H9 (cell line): ENCODE measurements at regions not wholly inside any gene's neighbourhood (a gene's known extent, or its start where the extent isn't known, plus 50 kb on each side); places are given as distances from the start of the nearest gene placed in this dataset.
"Not testable (repeated sequence)": the region's sequence is repeated elsewhere in the genome, so short reads cannot be mapped to it uniquely, and the experiment has no call there.

ENCODE experiments used
- DNase-seq: peaks from one replicate; pipeline ENCODE4 v3.0.0-alpha.2; 2017
- H2AFZ ChIP-seq: one replicate; pipeline ENCODE4 v1.6.1; 2013; ENCODE audit warnings: mild to moderate bottlenecking, low read length, control low read depth, moderate library complexity
- H2AK5ac ChIP-seq: 2 replicates; pipeline ENCODE4 v1.6.1; 2013; ENCODE audit warnings: low read length, control low read depth, mixed read lengths; ENCODE audit not compliant: insufficient read length
- H2BK120ac ChIP-seq: one replicate; pipeline ENCODE4 v1.6.1; 2013; ENCODE audit warnings: low read depth, mild to moderate bottlenecking, low read length, control low read depth, inconsistent platforms; ENCODE audit not compliant: poor library complexity, severe bottlenecking
- H2BK12ac ChIP-seq: 2 replicates; pipeline ENCODE4 v1.6.1; 2013; ENCODE audit warnings: low read length, control low read depth, mixed read lengths, low read depth; ENCODE audit not compliant: insufficient read length
- H2BK15ac ChIP-seq: 2 replicates; pipeline ENCODE4 v1.6.1; 2013; ENCODE audit warnings: low read depth, low read length, control low read depth
- H2BK20ac ChIP-seq: one replicate; pipeline ENCODE4 v1.6.1; 2013; ENCODE audit warnings: low read depth, mild to moderate bottlenecking, low read length, control low read depth, inconsistent platforms; ENCODE audit not compliant: poor library complexity, severe bottlenecking
- H2BK5ac ChIP-seq: 2 replicates; pipeline ENCODE4 v1.6.1; 2013; ENCODE audit warnings: low read length, control low read depth, mixed read lengths; ENCODE audit not compliant: insufficient read length
- H3K14ac ChIP-seq: 2 replicates; pipeline ENCODE4 v1.6.1; 2013; ENCODE audit warnings: low read length, control low read depth; ENCODE audit not compliant: insufficient read depth
- H3K18ac ChIP-seq: 2 replicates; pipeline ENCODE4 v1.6.1; 2013; ENCODE audit warnings: low read depth, mild to moderate bottlenecking, mixed read lengths, low read length, control low read depth; ENCODE audit not compliant: insufficient read length
- H3K23ac ChIP-seq: 2 replicates; pipeline ENCODE4 v1.6.1; 2013; ENCODE audit warnings: low read length, control low read depth, mixed read lengths, low read depth; ENCODE audit not compliant: insufficient read length
- H3K23me2 ChIP-seq: 2 replicates; pipeline ENCODE4 v1.6.1; 2013; ENCODE audit warnings: low read depth, mild to moderate bottlenecking, mixed read lengths, low read length, control low read depth; ENCODE audit not compliant: insufficient read length, poor library complexity, severe bottlenecking
- H3K27ac ChIP-seq: 2 replicates; pipeline ENCODE4 v1.5.1; 2013; ENCODE audit warnings: low read length, control low read depth, mixed read lengths, low read depth; ENCODE audit not compliant: insufficient read length
- H3K27me3 ChIP-seq: 2 replicates; pipeline ENCODE4 v1.6.1; 2013; ENCODE audit warnings: low read length, control low read depth, inconsistent platforms; ENCODE audit not compliant: insufficient read depth
- H3K4ac ChIP-seq: 2 replicates; pipeline ENCODE4 v1.6.1; 2013; ENCODE audit warnings: low read depth, mild to moderate bottlenecking, control low read depth, inconsistent platforms, low read length, moderate library complexity
- H3K4me1 ChIP-seq: 2 replicates; pipeline ENCODE4 v1.6.1; 2013; ENCODE audit warnings: low read length, control low read depth, inconsistent platforms; ENCODE audit not compliant: insufficient read depth
- H3K4me2 ChIP-seq: 2 replicates; pipeline ENCODE4 v1.6.1; 2013; ENCODE audit warnings: low read length, control low read depth, mixed read lengths; ENCODE audit not compliant: insufficient read length, insufficient read depth
- H3K56ac ChIP-seq: 2 replicates; pipeline ENCODE4 v1.6.1; 2013; ENCODE audit warnings: low read depth, mild to moderate bottlenecking, mixed read lengths, low read length, control low read depth; ENCODE audit not compliant: insufficient read length
- H3K79me1 ChIP-seq: 2 replicates; pipeline ENCODE4 v1.6.1; 2013; ENCODE audit warnings: low read depth, mild to moderate bottlenecking, moderate library complexity, low read length, control low read depth, inconsistent platforms; ENCODE audit not compliant: insufficient read depth, poor library complexity, severe bottlenecking
- H3K79me2 ChIP-seq: 2 replicates; pipeline ENCODE4 v1.6.1; 2013; ENCODE audit warnings: low read length, control low read depth, inconsistent platforms; ENCODE audit not compliant: insufficient read depth
- H3K9ac ChIP-seq: 2 replicates; pipeline ENCODE4 v1.6.1; 2013; ENCODE audit warnings: low read length, control low read depth, mixed read lengths; ENCODE audit not compliant: insufficient read length; ENCODE audit errors: extremely low read depth
- H3K9me3 ChIP-seq: one replicate; pipeline ENCODE4 v1.6.1; 2013; ENCODE audit warnings: low read depth, low read length, inconsistent platforms; ENCODE audit not compliant: control insufficient read depth
- H3T11ph ChIP-seq: one replicate; pipeline ENCODE4 v1.6.1; 2013; ENCODE audit warnings: mild to moderate bottlenecking, low read length, control low read depth, inconsistent platforms
- H4K20me1 ChIP-seq: one replicate; pipeline ENCODE4 v1.6.1; 2013; ENCODE audit not compliant: control insufficient read depth, insufficient read length, insufficient read depth
- H4K5ac ChIP-seq: 2 replicates; pipeline ENCODE4 v1.6.1; 2013; ENCODE audit warnings: low read depth, mild to moderate bottlenecking, mixed read lengths, low read length, control low read depth; ENCODE audit not compliant: insufficient read length
- H4K8ac ChIP-seq: replicated peaks from 2 replicates; pipeline ENCODE4 v1.6.1; 2013; ENCODE audit warnings: low read length, control low read depth, mixed read lengths, low read depth; ENCODE audit not compliant: insufficient read length
- H4K91ac ChIP-seq: 2 replicates; pipeline ENCODE4 v1.6.1; 2013; ENCODE audit warnings: low read depth, mild to moderate bottlenecking, moderate library complexity, mixed read lengths, low read length, control low read depth; ENCODE audit not compliant: insufficient read length
- H3K27ac Mint-ChIP-seq, 3 experiments: 2 replicates in 2 of 3; 3 replicates in 1 of 3; pipeline ENCODE4 v1.8.0; 2020 to 2021; ENCODE audit warnings: mixed read lengths in 3 of 3, mild to moderate bottlenecking in 1 of 3, moderate library complexity in 1 of 3
- H3K27me3 Mint-ChIP-seq: 2 replicates; pipeline ENCODE4 v1.8.0; 2021; ENCODE audit warnings: low read depth, mild to moderate bottlenecking, moderate library complexity, mixed read lengths
- H3K36me3 Mint-ChIP-seq, 3 experiments: 2 replicates in 2 of 3; 3 replicates in 1 of 3; pipeline ENCODE4 v1.8.0; 2020 to 2021; ENCODE audit warnings: low read depth in 3 of 3, mixed read lengths in 3 of 3; ENCODE audit not compliant: insufficient read depth in 1 of 3
- H3K4me1 Mint-ChIP-seq, 2 experiments: 2 replicates each; pipeline ENCODE4 v1.8.0; 2020; ENCODE audit warnings: mixed read lengths in 2 of 2
- H3K4me3 Mint-ChIP-seq, 2 experiments: 2 replicates in 1 of 2; 3 replicates in 1 of 2; pipeline ENCODE4 v1.8.0; 2020 to 2021; ENCODE audit warnings: mild to moderate bottlenecking in 2 of 2, mixed read lengths in 2 of 2, moderate library complexity in 1 of 2
- H3K9me3 Mint-ChIP-seq, 2 experiments: 2 replicates in 1 of 2; 3 replicates in 1 of 2; pipeline ENCODE4 v1.8.0; 2020; ENCODE audit warnings: mild to moderate bottlenecking in 2 of 2, mixed read lengths in 2 of 2, moderate library complexity in 1 of 2
- WGBS: extraction: QIAGEN DNeasy Blood & Tissue Kit; methylation state at CpG from one replicate; pipeline ENCODE4 v1.1.7; 2013; ENCODE audit warnings: missing lambda C conversion rate, low lambda C conversion rate, mixed read lengths; ENCODE audit not compliant: insufficient read length; ENCODE audit errors: extremely low coverage; 5-methylcytosine and 5-hydroxymethylcytosine counted together
- TF ChIP-seq, protein P1 (sequence below): fragments of 200-600 bp; sonication (generic); conservative IDR thresholded peaks from 3 replicates; pipeline ENCODE4 v1.8.0; 2021; ENCODE audit warnings: antibody characterized with exemption, mild to moderate bottlenecking

DNA sequence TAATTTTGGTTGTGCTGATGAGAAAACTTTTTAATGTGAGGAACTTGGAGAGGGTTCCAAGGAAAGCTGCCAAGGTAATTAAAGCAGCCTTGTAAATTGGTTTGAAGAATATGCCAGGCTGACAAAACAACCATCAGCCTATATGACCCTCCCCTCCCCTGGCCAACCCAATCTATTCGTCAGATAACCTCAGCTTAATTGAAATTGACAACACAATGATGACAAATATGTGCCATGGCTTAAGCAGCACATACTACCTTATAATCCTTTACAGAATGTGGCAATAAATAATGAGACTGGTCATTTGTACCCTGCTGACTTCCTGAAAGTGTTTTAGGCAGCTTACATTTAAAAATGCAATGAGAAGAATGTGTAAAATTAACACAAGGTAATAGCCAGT is 118.2 kb downstream of the EFHB start:
- Histone ChIP-seq H3K4ac (no peak overlapping the region), H2BK12ac (no peak overlapping the region), H4K5ac (no peak overlapping the region), H3K79me2 (no peaks in the 10 kb centered on the region), H3T11ph (no peak overlapping the region), H2BK120ac (no peak overlapping the region), H2BK15ac (no peak overlapping the region), H4K91ac (no peak overlapping the region), H3K9ac (no peak overlapping the region), H3K14ac (no peak overlapping the region), H3K79me1 (no peaks in the 10 kb centered on the region), H2BK5ac (no peak overlapping the region), H2AFZ (no peak overlapping the region), H4K20me1 (no peaks in the 10 kb centered on the region), H3K18ac (no peak overlapping the region), H2BK20ac (no peak overlapping the region), H2AK5ac (no peak overlapping the region), H3K23me2 (no peaks in the 10 kb centered on the region), H3K27me3 (no peaks in the 10 kb centered on the region), H3K4me1 (no peaks in the 10 kb centered on the region), H3K4me2 (no peak overlapping the region), H4K8ac (no peak overlapping the region), H3K23ac (no peak overlapping the region), H3K56ac (no peak overlapping the region), H3K27ac (no peak overlapping the region), H3K9me3 (no peaks in the 10 kb centered on the region)
- no peak overlapping the region for H3K27ac Mint-ChIP-seq
- TF ChIP-seq, protein P1, sequence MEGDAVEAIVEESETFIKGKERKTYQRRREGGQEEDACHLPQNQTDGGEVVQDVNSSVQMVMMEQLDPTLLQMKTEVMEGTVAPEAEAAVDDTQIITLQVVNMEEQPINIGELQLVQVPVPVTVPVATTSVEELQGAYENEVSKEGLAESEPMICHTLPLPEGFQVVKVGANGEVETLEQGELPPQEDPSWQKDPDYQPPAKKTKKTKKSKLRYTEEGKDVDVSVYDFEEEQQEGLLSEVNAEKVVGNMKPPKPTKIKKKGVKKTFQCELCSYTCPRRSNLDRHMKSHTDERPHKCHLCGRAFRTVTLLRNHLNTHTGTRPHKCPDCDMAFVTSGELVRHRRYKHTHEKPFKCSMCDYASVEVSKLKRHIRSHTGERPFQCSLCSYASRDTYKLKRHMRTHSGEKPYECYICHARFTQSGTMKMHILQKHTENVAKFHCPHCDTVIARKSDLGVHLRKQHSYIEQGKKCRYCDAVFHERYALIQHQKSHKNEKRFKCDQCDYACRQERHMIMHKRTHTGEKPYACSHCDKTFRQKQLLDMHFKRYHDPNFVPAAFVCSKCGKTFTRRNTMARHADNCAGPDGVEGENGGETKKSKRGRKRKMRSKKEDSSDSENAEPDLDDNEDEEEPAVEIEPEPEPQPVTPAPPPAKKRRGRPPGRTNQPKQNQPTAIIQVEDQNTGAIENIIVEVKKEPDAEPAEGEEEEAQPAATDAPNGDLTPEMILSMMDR, result no peak
- H3K4me1 Mint-ChIP-seq, result no peaks in the 10 kb centered on the region
- H3K4me3 Mint-ChIP-seq, result no peak overlapping the region
- no CpG with 5 or more reads among the region's 1 CpG for WGBS
- H3K36me3 Mint-ChIP-seq, result no peaks in the 10 kb centered on the region
- DNase-seq, result no peak
- H3K9me3 Mint-ChIP-seq, result no peaks in the 10 kb centered on the region
- no peaks in the 10 kb centered on the region for H3K27me3 Mint-ChIP-seq

DNA sequence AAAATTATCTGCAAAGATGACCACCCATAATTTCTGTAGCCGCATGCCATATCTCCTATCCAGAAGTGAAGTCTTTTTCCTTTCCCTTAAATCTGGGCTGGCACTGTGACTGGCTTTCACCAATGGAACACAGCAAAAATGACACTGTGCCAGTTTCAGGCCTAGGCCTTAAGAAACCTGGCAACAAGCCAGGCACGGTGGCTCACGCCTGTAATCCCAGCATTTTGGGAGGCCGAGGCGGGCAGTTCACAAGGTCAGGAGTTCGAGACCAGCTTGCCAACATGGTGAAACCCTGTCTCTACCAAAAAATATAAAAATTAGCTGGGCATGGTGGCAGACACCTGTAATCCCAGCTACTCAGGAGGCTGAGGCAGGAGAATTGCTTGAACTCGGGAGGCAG is 120.3 kb downstream of the EFHB start:
- not testable (repeated sequence) for H3K18ac ChIP-seq, H2BK12ac ChIP-seq, H3K79me2 ChIP-seq, H4K8ac ChIP-seq, H3K4me3 Mint-ChIP-seq, H3K4me1 Mint-ChIP-seq, H3K27me3 ChIP-seq, H3K4ac ChIP-seq, H3T11ph ChIP-seq, H3K9me3 Mint-ChIP-seq, H3K27ac ChIP-seq, H3K23ac ChIP-seq, H2BK120ac ChIP-seq, H2AFZ ChIP-seq, H3K27ac Mint-ChIP-seq, H2AK5ac ChIP-seq, H2BK20ac ChIP-seq, H3K4me1 ChIP-seq, H3K27me3 Mint-ChIP-seq, H3K56ac ChIP-seq, DNase-seq, H4K91ac ChIP-seq, H3K14ac ChIP-seq, H4K5ac ChIP-seq, H3K36me3 Mint-ChIP-seq, H3K23me2 ChIP-seq, H3K4me2 ChIP-seq, H3K9me3 ChIP-seq, H4K20me1 ChIP-seq, H2BK5ac ChIP-seq, H2BK15ac ChIP-seq, H3K9ac ChIP-seq, H3K79me1 ChIP-seq
- no CpG with 5 or more reads among the region's 7 CpGs for WGBS
